ENCODE measurements at regions not wholly inside any gene's neighbourhood (a gene's known extent, or its start where the extent isn't known, plus 50 kb on each side); places are given as distances from the start of the nearest gene placed in this dataset.

- TF ChIP-seq CTCF (IDR thresholded peaks at IDR 0.05; ENCODE audit: low read length): no peak
- TF ChIP-seq EZH2 (optimal IDR thresholded peaks at IDR 0.05; ENCODE audit: low read depth, low read length): no peak
These were observed 1190.2 kb upstream of the NRXN1 start for GRCh38 chr2:52222128-52222527.
